Adipocyte (in vitro differentiated cells): ENCODE measurements at regions not wholly inside any gene's neighbourhood (a gene's known extent, or its start where the extent isn't known, plus 50 kb on each side); places are given as distances from the start of the nearest gene placed in this dataset.

Experiments used
- DNase-seq: peaks from one replicate; pipeline ENCODE4 v3.0.0-alpha.2; 2015; ENCODE audit warnings: low read depth
- H3K27me3 ChIP-seq: replicated peaks from 2 replicates; pipeline ENCODE4 v1.7.0; 2013; ENCODE audit warnings: mild to moderate bottlenecking, low read length, moderate library complexity; ENCODE audit not compliant: control insufficient read depth, insufficient read depth
- H3K36me3 ChIP-seq: 2 replicates; pipeline ENCODE4 v1.7.0; 2013; ENCODE audit warnings: low read length, mild to moderate bottlenecking, moderate library complexity; ENCODE audit not compliant: control insufficient read depth, insufficient read depth, severe bottlenecking
- H3K4me1 ChIP-seq: 2 replicates; pipeline ENCODE4 v1.7.0; 2013; ENCODE audit warnings: mild to moderate bottlenecking, low read length, moderate library complexity; ENCODE audit not compliant: control insufficient read depth, insufficient read depth
- H3K4me3 ChIP-seq: 2 replicates; pipeline ENCODE4 v1.7.0; 2013; ENCODE audit warnings: mild to moderate bottlenecking, low read length, moderate library complexity
- H3K9ac ChIP-seq: 2 replicates; pipeline ENCODE4 v1.7.0; 2013; ENCODE audit warnings: mild to moderate bottlenecking, low read length, moderate library complexity
- H3K9me3 ChIP-seq: 2 replicates; pipeline ENCODE4 v1.7.0; 2013; ENCODE audit warnings: mild to moderate bottlenecking, low read length, moderate library complexity; ENCODE audit not compliant: control insufficient read depth

GRCh38 chr2:121038431-121038830 is 246.6 kb downstream of the TFCP2L1 start:
- Histone ChIP-seq H3K27me3 (peaks cover 61% of the 10 kb centered on the region), H3K9ac (no peak overlapping the region), H3K36me3 (no peaks in the 10 kb centered on the region), H3K9me3 (peaks cover 6% of the 10 kb centered on the region), H3K4me3 (no peak overlapping the region), H3K4me1 (no peaks in the 10 kb centered on the region)
- no peak for DNase-seq

GRCh38 chr2:121038891-121039616 is 245.9 kb downstream of the TFCP2L1 start:
- Histone ChIP-seq H3K4me3 (no peak overlapping the region), H3K27me3 (peaks cover 60% of the 10 kb centered on the region), H3K9me3 (peaks cover 11% of the 10 kb centered on the region), H3K4me1 (no peaks in the 10 kb centered on the region), H3K9ac (no peak overlapping the region), H3K36me3 (no peaks in the 10 kb centered on the region)
- DNase-seq = peak; percentile 39

GRCh38 chr2:121039679-121040078 is 245.3 kb downstream of the TFCP2L1 start:
- Histone ChIP-seq H3K9me3 (peaks cover 11% of the 10 kb centered on the region), H3K4me1 (no peaks in the 10 kb centered on the region), H3K36me3 (no peaks in the 10 kb centered on the region), H3K27me3 (peaks cover 59% of the 10 kb centered on the region), H3K9ac (no peak overlapping the region), H3K4me3 (no peak overlapping the region)
- DNase-seq = no peak

GRCh38 chr2:121041516-121041915 is 243.5 kb downstream of the TFCP2L1 start:
- H3K27me3 ChIP-seq = peaks cover 48% of the 10 kb centered on the region
- H3K4me3 ChIP-seq = no peak overlapping the region
- no peaks in the 10 kb centered on the region for H3K36me3 ChIP-seq
- H3K9ac ChIP-seq = no peak overlapping the region
- DNase-seq = no peak
- H3K9me3 ChIP-seq = peaks cover 11% of the 10 kb centered on the region
- H3K4me1 ChIP-seq = no peaks in the 10 kb centered on the region

GRCh38 chr2:121043061-121043826 is 241.8 kb downstream of the TFCP2L1 start:
- no peak overlapping the region for H3K9ac ChIP-seq
- no peak for DNase-seq
- no peaks in the 10 kb centered on the region for H3K36me3 ChIP-seq

GRCh38 chr2:121043827-121044222 is 241.2 kb downstream of the TFCP2L1 start:
- H3K36me3 ChIP-seq = no peaks in the 10 kb centered on the region
- DNase-seq = no peak
- H3K4me3 ChIP-seq = no peak overlapping the region
- no peak overlapping the region for H3K9ac ChIP-seq
- H3K4me1 ChIP-seq = peaks cover under 1% of the 10 kb centered on the region
- peaks cover 11% of the 10 kb centered on the region for H3K9me3 ChIP-seq
- peaks cover 35% of the 10 kb centered on the region for H3K27me3 ChIP-seq

More at GRCh38 chr2:121043061-121043826, 241.8 kb downstream of the TFCP2L1 start:
- Histone ChIP-seq H3K9me3 (peaks cover 11% of the 10 kb centered on the region), H3K4me1 (no peaks in the 10 kb centered on the region), H3K27me3 (peaks cover 41% of the 10 kb centered on the region), H3K4me3 (no peak overlapping the region)

GRCh38 chr2:121044412-121044811 is 240.6 kb downstream of the TFCP2L1 start:
- Histone ChIP-seq H3K9ac (no peak overlapping the region), H3K9me3 (peaks cover 11% of the 10 kb centered on the region), H3K36me3 (no peaks in the 10 kb centered on the region), H3K4me3 (no peak overlapping the region), H3K27me3 (peaks cover 40% of the 10 kb centered on the region), H3K4me1 (peaks cover 6% of the 10 kb centered on the region)
- no peak for DNase-seq

GRCh38 chr2:121045245-121045644 is 239.8 kb downstream of the TFCP2L1 start:
- Histone ChIP-seq H3K9ac (no peak overlapping the region), H3K27me3 (peaks cover 48% of the 10 kb centered on the region), H3K9me3 (peaks cover 11% of the 10 kb centered on the region), H3K4me1 (peaks cover 6% of the 10 kb centered on the region), H3K4me3 (no peak overlapping the region), H3K36me3 (no peaks in the 10 kb centered on the region)
- DNase-seq = no peak

- peaks cover 6% of the 10 kb centered on the region for H3K4me1 ChIP-seq
- H3K9me3 ChIP-seq = peaks cover 19% of the 10 kb centered on the region
- H3K4me3 ChIP-seq = no peak overlapping the region
- no peak for DNase-seq
- no peaks in the 10 kb centered on the region for H3K36me3 ChIP-seq
- H3K9ac ChIP-seq = no peak overlapping the region
- peaks cover 53% of the 10 kb centered on the region for H3K27me3 ChIP-seq
These were observed 238.7 kb downstream of the TFCP2L1 start for GRCh38 chr2:121046335-121046734.

- H3K9me3 ChIP-seq = peaks cover 19% of the 10 kb centered on the region
- H3K9ac ChIP-seq = no peak overlapping the region
- no peak for DNase-seq
- no peak overlapping the region for H3K4me3 ChIP-seq
- peaks cover 15% of the 10 kb centered on the region for H3K4me1 ChIP-seq
- H3K27me3 ChIP-seq = peaks cover 47% of the 10 kb centered on the region
- H3K36me3 ChIP-seq = no peaks in the 10 kb centered on the region
These were observed 237.6 kb downstream of the TFCP2L1 start for GRCh38 chr2:121047383-121047782.

- Histone ChIP-seq H3K4me3 (no peak overlapping the region), H3K27me3 (peaks cover 37% of the 10 kb centered on the region), H3K4me1 (peaks cover 15% of the 10 kb centered on the region), H3K9ac (no peak overlapping the region), H3K9me3 (peaks cover 14% of the 10 kb centered on the region), H3K36me3 (no peaks in the 10 kb centered on the region)
- no peak for DNase-seq
These were observed 235.9 kb downstream of the TFCP2L1 start for GRCh38 chr2:121049131-121049530.
